ENCODE measurements at regions not wholly inside any gene's neighbourhood (a gene's known extent, or its start where the extent isn't known, plus 50 kb on each side); places are given as distances from the start of the nearest gene placed in this dataset.

DNA sequence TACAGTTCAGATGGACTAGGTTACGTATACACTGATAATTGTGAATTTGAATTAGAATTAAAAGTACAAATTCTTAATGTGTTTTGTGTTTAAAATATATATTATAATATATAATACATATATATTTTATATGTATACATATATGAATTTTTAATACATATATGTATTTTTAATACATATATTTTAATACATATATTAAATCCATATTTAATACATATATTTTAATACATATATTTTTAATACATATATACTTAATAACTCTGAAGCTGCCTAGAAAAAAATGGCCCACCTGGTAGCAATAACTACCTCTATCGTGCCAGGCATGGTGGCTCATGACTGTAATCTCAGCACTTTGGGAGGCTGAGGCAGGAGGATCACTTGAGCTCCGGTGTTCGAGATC is 179.1 kb upstream of the SAMSN1 start:
- TF ChIP-seq POLR2A (IDR thresholded peaks at IDR 0.05; ENCODE audit: low read depth, low read length) (no peak), POLR2AphosphoS5 (IDR thresholded peaks at IDR 0.05; ENCODE audit: low read depth, low read length) (no peak), TAF1 (IDR thresholded peaks at IDR 0.05; ENCODE audit: low read depth, low read length) (no peak), SPI1 (IDR thresholded peaks at IDR 0.05; ENCODE audit: low read depth, low read length) (no peak)

Measured in GM12891 (cell line).